Inflammatory macrophage treated with lipopolysaccharide for 1 hour (primary cell): ENCODE measurements at regions not wholly inside any gene's neighbourhood (a gene's known extent, or its start where the extent isn't known, plus 50 kb on each side); places are given as distances from the start of the nearest gene placed in this dataset.

ENCODE experiments used
- DNase-seq, 2 donors: peaks; one replicate each; pipeline ENCODE4 v3.0.0-alpha.2; 2020 to 2022

GRCh38 chr10:4525103-4525502 lies 300.9 kb upstream of the AKR1E2 start:
- DNase-seq = no peak

GRCh38 chr10:4522296-4523000 lies 303.6 kb upstream of the AKR1E2 start:
- DNase-seq = no peak

GRCh38 chr10:4519658-4520402 lies 306.2 kb upstream of the AKR1E2 start:
- peak; percentile 92 to 95 for DNase-seq

GRCh38 chr10:4517746-4518145 lies 308.3 kb upstream of the AKR1E2 start:
- DNase-seq = peak; percentile 61

- DNase-seq = no peak
These were observed 310.3 kb upstream of the AKR1E2 start for GRCh38 chr10:4515721-4516120.

- peak; percentile 96 to 98 for DNase-seq
These were observed 311.4 kb upstream of the AKR1E2 start for GRCh38 chr10:4514445-4515108.

- DNase-seq = peak; percentile 34 to 39
These were observed 313.3 kb upstream of the AKR1E2 start for GRCh38 chr10:4512671-4513240.

GRCh38 chr10:4512196-4512595 lies 313.8 kb upstream of the AKR1E2 start:
- no peak for DNase-seq

GRCh38 chr10:4511509-4511908 lies 314.5 kb upstream of the AKR1E2 start:
- DNase-seq = peak in 1 of 2 donors; percentile 49

- no peak for DNase-seq
These were observed 316.6 kb upstream of the AKR1E2 start for GRCh38 chr10:4509405-4509804.

- DNase-seq = no peak
These were observed 319.9 kb upstream of the AKR1E2 start for GRCh38 chr10:4506095-4506494.

GRCh38 chr10:4504550-4504949 lies 321.5 kb upstream of the AKR1E2 start:
- no peak for DNase-seq

- DNase-seq = no peak
These were observed 322.9 kb upstream of the AKR1E2 start for GRCh38 chr10:4503076-4503475.

GRCh38 chr10:4501306-4501705 lies 324.7 kb upstream of the AKR1E2 start:
- DNase-seq = no peak

- no peak for DNase-seq
These were observed 327.2 kb upstream of the AKR1E2 start for GRCh38 chr10:4498711-4499251.

GRCh38 chr10:4494551-4494950 lies 331.5 kb upstream of the AKR1E2 start:
- DNase-seq = no peak

- no peak for DNase-seq
These were observed 333.8 kb upstream of the AKR1E2 start for GRCh38 chr10:4492202-4492601.

GRCh38 chr10:4488904-4489303 lies 337.1 kb upstream of the AKR1E2 start:
- DNase-seq = no peak

- no peak for DNase-seq
These were observed 340.4 kb upstream of the AKR1E2 start for GRCh38 chr10:4485636-4486035.

GRCh38 chr10:4483811-4484210 lies 342.2 kb upstream of the AKR1E2 start:
- DNase-seq = no peak

- DNase-seq = no peak
These were observed 343.3 kb upstream of the AKR1E2 start for GRCh38 chr10:4482659-4483058.

GRCh38 chr10:4481192-4481591 lies 344.8 kb upstream of the AKR1E2 start:
- no peak for DNase-seq

GRCh38 chr10:4479342-4479741 lies 346.7 kb upstream of the AKR1E2 start:
- DNase-seq = no peak
